Breast epithelium (tissue), 4 donors: ENCODE measurements at regions not wholly inside any gene's neighbourhood (a gene's known extent, or its start where the extent isn't known, plus 50 kb on each side); places are given as distances from the start of the nearest gene placed in this dataset.

Experiments
- DNase-seq, 2 donors: peaks; one replicate each; pipeline ENCODE4 v3.0.0-alpha.2; 2019; ENCODE audit warnings: low spot score in 2 of 2
- H3K27ac ChIP-seq, 2 donors: fragments of 200-600 bp; sonication (generic) in 1 of 2; one replicate each; pipeline ENCODE4 v1.5.1; 2016 to 2019; ENCODE audit warnings: mild to moderate bottlenecking in 1 of 2
- H3K27me3 ChIP-seq, 2 donors: fragments of 200-600 bp; sonication (generic) in 1 of 2; one replicate each; pipeline versions ENCODE4 v1.5.1 to v1.6.0; 2017 to 2019; ENCODE audit warnings: control low read depth in 1 of 2, mild to moderate bottlenecking in 1 of 2
- H3K36me3 ChIP-seq: fragments of 200-600 bp; one replicate; pipeline ENCODE4 v1.5.1; 2019
- H3K4me1 ChIP-seq, 2 donors: fragments of 200-600 bp; sonication (generic); one replicate each; pipeline ENCODE4 v1.5.1; 2016 to 2019; ENCODE audit warnings: control low read depth in 1 of 2
- H3K4me3 ChIP-seq, 3 donors: fragments of 200-600 bp; sonication (generic); 1 replicate in 2 of 3; 2 replicates in 1 of 3; pipeline ENCODE4 v1.5.1; 2016 to 2019; ENCODE audit warnings: mild to moderate bottlenecking in 3 of 3, moderate library complexity in 2 of 3
- H3K9me3 ChIP-seq, 2 donors: fragments of 200-600 bp; sonication (generic) in 1 of 2; one replicate each; pipeline ENCODE4 v1.5.1; 2016 to 2019; ENCODE audit warnings: control low read depth in 1 of 2
- POLR2A ChIP-seq: fragments of 450-650 bp; IDR thresholded peaks from one replicate; pipeline ENCODE4 v1.6.1; 2016; ENCODE audit warnings: antibody characterized with exemption, mild to moderate bottlenecking, moderate library complexity
- POLR2AphosphoS5 ChIP-seq, 3 donors: sonication (generic); formaldehyde crosslinking; IDR thresholded peaks; one replicate each; pipeline ENCODE4 v1.6.1; 2017; ENCODE audit warnings: antibody characterized with exemption in 3 of 3
- intact Hi-C: fragments of 100-400 bp; cut with DNase I; formaldehyde crosslinking; loops from one replicate; pipeline ENCODE4 v1.15.1; 2023; ENCODE audit warnings: low total_unique reads
- TF ChIP-seq, protein P1 (sequence below), 3 donors: fragments of 450-650 bp; IDR thresholded peaks; one replicate each; pipeline ENCODE4 v1.5.1; 2016 to 2017; ENCODE audit warnings: antibody characterized with exemption in 3 of 3, mild to moderate bottlenecking in 3 of 3, moderate library complexity in 3 of 3

DNA sequence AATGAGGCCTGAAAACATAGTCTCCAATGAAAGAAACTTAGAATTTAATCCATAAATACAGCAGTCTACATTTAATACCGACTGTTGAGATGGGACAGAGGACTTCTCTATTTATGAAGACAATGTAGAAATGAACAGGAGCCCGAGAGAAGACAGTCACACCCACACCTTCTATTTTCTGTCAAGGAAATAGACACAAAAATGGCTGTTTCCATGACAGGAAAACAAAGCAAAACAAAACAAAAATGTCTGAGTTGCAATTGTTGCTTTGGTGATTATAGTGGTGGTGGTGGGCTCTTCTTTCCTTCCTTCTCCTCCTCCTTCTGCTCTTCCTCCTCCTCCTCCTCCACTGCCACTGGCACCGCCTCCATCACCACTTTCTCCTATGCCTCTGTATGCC, 72.3 kb upstream of the CCDC68 start:
- Histone ChIP-seq H3K27me3 (no peaks in the 10 kb centered on the region), H3K4me1 (no peaks in the 10 kb centered on the region), H3K4me3 (no peak overlapping the region), H3K36me3 (no peaks in the 10 kb centered on the region), H3K27ac (no peak overlapping the region), H3K9me3 (no peaks in the 10 kb centered on the region)
- TF ChIP-seq, protein P1, sequence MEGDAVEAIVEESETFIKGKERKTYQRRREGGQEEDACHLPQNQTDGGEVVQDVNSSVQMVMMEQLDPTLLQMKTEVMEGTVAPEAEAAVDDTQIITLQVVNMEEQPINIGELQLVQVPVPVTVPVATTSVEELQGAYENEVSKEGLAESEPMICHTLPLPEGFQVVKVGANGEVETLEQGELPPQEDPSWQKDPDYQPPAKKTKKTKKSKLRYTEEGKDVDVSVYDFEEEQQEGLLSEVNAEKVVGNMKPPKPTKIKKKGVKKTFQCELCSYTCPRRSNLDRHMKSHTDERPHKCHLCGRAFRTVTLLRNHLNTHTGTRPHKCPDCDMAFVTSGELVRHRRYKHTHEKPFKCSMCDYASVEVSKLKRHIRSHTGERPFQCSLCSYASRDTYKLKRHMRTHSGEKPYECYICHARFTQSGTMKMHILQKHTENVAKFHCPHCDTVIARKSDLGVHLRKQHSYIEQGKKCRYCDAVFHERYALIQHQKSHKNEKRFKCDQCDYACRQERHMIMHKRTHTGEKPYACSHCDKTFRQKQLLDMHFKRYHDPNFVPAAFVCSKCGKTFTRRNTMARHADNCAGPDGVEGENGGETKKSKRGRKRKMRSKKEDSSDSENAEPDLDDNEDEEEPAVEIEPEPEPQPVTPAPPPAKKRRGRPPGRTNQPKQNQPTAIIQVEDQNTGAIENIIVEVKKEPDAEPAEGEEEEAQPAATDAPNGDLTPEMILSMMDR (IDR thresholded peaks at IDR 0.05): no peak
- TF ChIP-seq POLR2AphosphoS5 (IDR thresholded peaks at IDR 0.05) (no peak), POLR2A (no peak)
- DNase-seq: no peak
- intact Hi-C loops: no loop called here

DNA sequence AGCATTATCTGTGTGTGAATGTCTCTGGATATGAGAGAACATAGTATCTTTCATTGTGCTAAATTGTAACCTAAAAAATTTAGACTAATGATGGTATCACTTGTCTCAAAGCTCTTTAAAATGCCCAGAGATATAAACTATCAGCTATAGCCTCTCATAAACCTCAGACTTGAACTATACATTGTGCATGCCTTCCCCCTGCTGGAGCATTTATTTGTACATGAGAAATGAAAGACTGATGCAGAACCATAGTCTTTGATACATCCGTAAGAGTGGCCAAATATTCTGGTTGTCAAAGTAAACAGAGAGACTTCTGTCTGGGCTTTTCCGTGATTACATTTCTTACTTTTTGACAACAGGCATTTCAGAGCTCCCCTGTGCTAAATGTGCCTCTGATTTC, 71.9 kb upstream of the CCDC68 start:
- H3K4me1 ChIP-seq: no peaks in the 10 kb centered on the region
- no peak overlapping the region for H3K27ac ChIP-seq
- H3K36me3 ChIP-seq: no peaks in the 10 kb centered on the region
- intact Hi-C loops: no loop called here
- H3K4me3 ChIP-seq: no peak overlapping the region
- no peaks in the 10 kb centered on the region for H3K27me3 ChIP-seq
- DNase-seq: no peak
- no peak for TF ChIP-seq POLR2AphosphoS5 (IDR thresholded peaks at IDR 0.05)
- TF ChIP-seq, protein P1 (IDR thresholded peaks at IDR 0.05): no peak
- no peak for TF ChIP-seq POLR2A
- H3K9me3 ChIP-seq: no peaks in the 10 kb centered on the region

DNA sequence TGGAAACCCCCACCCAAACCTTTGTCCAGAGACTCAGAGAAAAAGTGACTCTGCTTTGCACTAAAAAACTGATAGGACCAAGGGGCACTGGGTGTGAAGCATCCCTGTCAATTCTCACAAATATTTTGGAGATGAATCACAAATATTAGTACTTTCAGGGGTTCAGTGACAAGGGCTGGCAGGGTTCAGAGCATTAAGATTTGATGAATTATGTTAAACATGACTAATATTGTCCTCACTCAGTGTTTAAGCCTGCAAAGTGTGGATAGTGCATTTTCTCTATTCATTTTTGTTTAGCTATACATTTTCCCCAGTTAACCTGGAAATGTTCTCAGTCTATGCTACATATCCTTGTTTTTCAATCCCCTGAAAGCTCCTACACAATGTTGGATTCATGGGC, 65.3 kb upstream of the CCDC68 start:
- Histone ChIP-seq H3K27me3 (no peaks in the 10 kb centered on the region), H3K27ac (no peak overlapping the region), H3K36me3 (no peaks in the 10 kb centered on the region), H3K4me3 (no peak overlapping the region), H3K4me1 (no peaks in the 10 kb centered on the region), H3K9me3 (no peaks in the 10 kb centered on the region)
- DNase-seq: no peak
- intact Hi-C loops: no loop called here
- TF ChIP-seq, protein P1 (IDR thresholded peaks at IDR 0.05): no peak
- no peak for TF ChIP-seq POLR2A
- no peak for TF ChIP-seq POLR2AphosphoS5 (IDR thresholded peaks at IDR 0.05)

DNA sequence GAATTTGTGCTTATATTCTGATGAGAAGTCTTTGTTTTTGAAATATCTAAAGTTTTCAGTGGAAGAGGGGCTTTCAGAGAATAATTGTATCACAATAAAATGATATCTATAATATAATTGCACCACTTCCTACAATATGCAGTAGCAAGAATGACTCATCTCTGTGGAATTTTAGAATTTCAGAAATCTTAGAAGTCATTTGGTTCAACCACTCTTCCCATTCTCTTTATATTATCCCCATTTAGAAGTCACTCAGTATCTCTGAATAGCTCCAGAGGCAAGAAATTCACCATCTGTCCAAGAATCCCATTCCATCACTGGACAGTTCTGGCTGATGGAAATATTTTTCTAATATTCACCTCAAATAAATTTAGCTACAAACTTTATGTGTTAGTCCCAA, 59.3 kb upstream of the CCDC68 start:
- Histone ChIP-seq H3K36me3 (no peaks in the 10 kb centered on the region), H3K4me3 (no peak overlapping the region), H3K9me3 (no peaks in the 10 kb centered on the region), H3K27me3 (no peaks in the 10 kb centered on the region), H3K4me1 (no peaks in the 10 kb centered on the region), H3K27ac (no peak overlapping the region)
- intact Hi-C loops: no loop called here
- DNase-seq: no peak
- TF ChIP-seq POLR2AphosphoS5 (IDR thresholded peaks at IDR 0.05) (no peak), POLR2A (no peak)
- TF ChIP-seq, protein P1 (IDR thresholded peaks at IDR 0.05): no peak

DNA sequence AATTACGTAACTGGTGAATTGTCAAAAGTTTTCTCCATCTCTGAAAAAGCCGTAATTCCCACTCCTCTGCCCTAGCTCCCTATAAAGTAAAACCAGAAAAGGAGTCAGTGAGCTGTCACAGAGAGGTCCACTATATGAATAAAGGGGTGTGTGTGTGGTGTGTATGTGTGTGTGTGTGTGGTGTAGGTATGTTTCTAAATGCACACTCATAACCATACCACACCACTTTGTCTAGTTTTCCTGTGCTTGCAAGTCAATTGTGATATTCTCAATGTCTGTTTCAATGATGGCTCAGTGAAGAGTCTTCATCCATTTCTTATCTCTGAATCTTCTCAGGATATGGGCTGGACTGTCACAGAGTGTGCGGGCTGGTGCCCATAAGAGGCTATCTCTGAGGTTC, 54.8 kb upstream of the CCDC68 start:
- Histone ChIP-seq H3K27me3 (no peaks in the 10 kb centered on the region), H3K4me3 (no peak overlapping the region), H3K27ac (no peak overlapping the region), H3K9me3 (no peaks in the 10 kb centered on the region), H3K36me3 (no peaks in the 10 kb centered on the region), H3K4me1 (no peaks in the 10 kb centered on the region)
- DNase-seq: no peak
- intact Hi-C loops: no loop called here
- no peak for TF ChIP-seq POLR2AphosphoS5 (IDR thresholded peaks at IDR 0.05)
- TF ChIP-seq, protein P1 (IDR thresholded peaks at IDR 0.05): no peak
